ACHN (cell line): ENCODE measurements at regions not wholly inside any gene's neighbourhood (a gene's known extent, or its start where the extent isn't known, plus 50 kb on each side); places are given as distances from the start of the nearest gene placed in this dataset.

Experiments
- DNase-seq: peaks from one replicate; pipeline ENCODE4 v3.0.0-alpha.2; 2015
- in situ Hi-C: cut with HindIII; loops from 2 replicates; pipeline ENCODE4 v1.10.0; 2017; ENCODE audit warnings: low sequenced_read_pairs, low pct_ligation_motif_present, low pct_unique_long_range_greater_than_20kb

- DNase-seq: no peak
- in situ Hi-C loops: no loop called here
Measured at GRCh38 chr13:60976367-60976766, 439.3 kb downstream of the PCDH20 start.

GRCh38 chr13:60974296-60974695 is 441.4 kb downstream of the PCDH20 start:
- in situ Hi-C loops: no loop called here
- DNase-seq: no peak

- DNase-seq: no peak
- in situ Hi-C loops: no loop called here
Measured at GRCh38 chr13:60973529-60973928, 442.1 kb downstream of the PCDH20 start.

DNA sequence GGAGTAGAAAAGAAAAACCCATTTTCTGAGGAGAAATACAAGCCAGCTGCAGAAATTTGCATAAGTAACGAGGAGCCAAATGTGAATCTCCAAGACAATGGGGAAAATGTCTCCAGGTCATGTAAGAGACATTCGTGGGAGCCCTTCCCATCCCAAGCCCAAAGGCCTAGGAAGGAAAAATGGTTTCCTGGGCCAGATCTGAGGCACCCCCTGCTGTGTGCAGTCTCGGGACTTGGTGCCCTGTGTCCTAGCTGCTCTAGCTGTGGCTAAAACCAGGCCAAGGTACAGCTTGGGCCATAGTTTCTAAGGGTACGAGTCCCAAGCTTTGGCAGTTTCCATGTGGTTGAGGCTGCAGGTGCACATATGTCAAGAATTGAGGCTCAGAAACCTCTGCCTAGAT is 444.9 kb downstream of the PCDH20 start:
- in situ Hi-C loops: no loop called here
- no peak for DNase-seq

DNA sequence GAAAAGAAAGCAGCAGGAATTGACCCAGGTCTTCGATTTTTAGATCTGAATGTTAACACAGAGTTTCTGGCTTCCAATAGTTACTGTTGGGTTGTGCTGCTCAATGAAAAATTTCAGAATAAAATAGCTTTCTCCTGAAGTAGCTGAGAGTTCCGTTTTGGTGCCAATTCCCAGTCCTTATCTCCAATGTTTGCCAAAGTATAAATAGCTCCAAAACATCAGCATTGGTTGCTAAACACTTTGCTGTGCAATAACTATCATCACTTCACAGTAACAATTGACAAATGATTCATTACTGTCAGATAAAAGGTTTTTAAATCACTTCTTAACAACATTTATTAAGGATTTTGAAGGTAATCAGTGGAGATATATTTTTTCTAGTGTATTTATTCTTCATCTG is 446.0 kb downstream of the PCDH20 start:
- in situ Hi-C loops: no loop called here

DNA sequence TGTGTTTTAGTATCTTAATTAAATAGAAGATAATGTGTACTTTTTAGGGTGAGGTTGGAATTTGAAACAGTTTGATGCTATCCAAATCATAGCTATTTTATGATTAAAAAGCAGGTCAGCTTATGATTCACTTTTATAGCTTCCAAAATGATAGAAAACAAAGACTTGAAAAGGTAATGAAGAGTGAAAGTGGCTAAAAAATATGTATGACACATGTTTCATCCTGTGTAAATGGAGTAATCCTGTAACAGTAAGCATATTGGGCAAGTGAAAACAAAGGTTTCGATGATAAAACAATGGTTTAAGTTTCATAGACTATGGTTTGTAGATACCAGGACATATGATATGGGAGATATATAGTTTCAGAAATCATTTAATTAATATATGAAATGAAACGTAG is 456.2 kb downstream of the PCDH20 start:
- no peak for DNase-seq
- in situ Hi-C loops: no loop called here

More for the DNA sequence above, 446.0 kb downstream of the PCDH20 start:
- no peak for DNase-seq

GRCh38 chr13:60957816-60958215 is 457.8 kb downstream of the PCDH20 start:
- in situ Hi-C loops: no loop called here
- no peak for DNase-seq

DNA sequence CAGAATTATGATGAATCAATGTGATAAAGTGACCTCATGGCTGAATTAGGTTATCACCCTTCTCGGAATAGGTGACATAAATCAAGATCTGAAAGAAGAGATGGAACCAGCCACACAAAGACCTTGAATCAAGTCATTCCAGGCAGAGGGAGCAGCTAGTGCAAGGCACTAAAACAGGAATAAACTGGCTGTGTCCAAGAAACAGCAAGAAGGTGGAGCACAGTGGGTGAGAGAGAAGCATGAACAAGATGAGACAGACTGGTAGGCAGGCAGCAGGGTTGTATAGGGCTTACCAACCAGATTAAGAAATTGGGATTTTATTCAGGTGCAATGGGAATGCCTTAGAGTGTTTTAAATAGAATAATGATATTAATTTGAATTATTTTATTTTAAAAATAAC is 470.3 kb downstream of the PCDH20 start:
- in situ Hi-C loops: no loop called here
- no peak for DNase-seq

DNA sequence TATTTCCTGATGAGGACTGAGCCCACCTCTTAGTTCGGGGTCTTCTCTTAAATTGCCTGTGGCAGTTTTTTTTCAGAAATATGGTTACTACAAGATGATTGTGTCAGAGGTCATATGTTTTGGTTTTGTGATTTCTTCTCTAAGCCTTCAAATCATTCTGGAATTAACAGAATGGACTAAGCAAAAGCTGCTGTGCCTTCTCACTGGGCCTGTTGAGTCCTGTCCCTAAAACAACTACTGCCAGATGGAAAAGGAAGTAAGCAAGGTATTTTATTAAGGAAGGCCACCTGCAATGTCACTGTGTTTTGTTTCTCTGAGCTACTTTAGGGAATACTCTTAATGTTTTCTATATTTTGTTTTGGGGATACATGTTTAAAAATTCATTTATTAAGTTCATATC is 470.8 kb downstream of the PCDH20 start:
- in situ Hi-C loops: no loop called here
- no peak for DNase-seq

- DNase-seq: no peak
- in situ Hi-C loops: no loop called here
Measured at GRCh38 chr13:60944016-60944415, 471.6 kb downstream of the PCDH20 start.

DNA sequence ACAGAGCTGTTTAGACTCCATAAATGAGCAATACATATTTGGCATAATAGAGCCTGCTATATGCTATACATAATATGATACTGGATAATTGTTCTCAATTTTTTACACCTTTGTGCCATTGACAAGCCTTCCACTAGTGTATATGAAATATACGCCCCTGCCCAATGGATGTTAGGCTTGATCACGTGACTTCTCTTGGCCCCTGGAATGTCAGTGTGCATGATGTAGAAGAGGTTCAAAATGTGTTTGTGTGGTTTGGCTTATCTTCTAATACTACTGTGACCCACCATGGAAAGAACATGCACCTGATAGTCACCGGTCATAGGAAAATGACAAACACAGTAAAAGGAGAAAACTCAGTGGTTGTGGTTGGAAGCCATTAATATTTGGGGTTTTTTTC is 479.4 kb downstream of the PCDH20 start:
- no peak for DNase-seq
- in situ Hi-C loops: no loop called here

DNA sequence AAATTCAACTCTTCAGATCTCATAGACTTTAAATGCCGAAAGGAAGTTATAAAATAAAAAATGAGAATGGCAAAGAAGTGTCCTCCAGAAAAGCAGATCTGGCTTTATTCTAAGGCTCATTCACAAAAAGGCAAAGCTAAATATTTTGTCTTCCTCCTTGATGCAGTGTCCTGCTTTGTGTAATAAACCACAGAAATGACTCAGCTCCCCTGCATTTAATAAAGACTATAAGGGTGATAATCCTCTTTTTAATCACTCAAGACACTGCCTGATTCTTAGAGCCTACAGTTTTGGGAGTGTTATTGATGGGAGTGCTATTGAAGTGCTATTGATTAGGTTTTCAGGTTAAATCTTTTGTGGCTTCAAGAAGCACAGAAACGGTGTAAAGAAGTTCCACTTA is 482.0 kb downstream of the PCDH20 start:
- no peak for DNase-seq
- in situ Hi-C loops: no loop called here

- in situ Hi-C loops: no loop called here
- DNase-seq: peak; percentile 2
Measured at GRCh38 chr13:60931858-60932546, 483.6 kb downstream of the PCDH20 start.

DNA sequence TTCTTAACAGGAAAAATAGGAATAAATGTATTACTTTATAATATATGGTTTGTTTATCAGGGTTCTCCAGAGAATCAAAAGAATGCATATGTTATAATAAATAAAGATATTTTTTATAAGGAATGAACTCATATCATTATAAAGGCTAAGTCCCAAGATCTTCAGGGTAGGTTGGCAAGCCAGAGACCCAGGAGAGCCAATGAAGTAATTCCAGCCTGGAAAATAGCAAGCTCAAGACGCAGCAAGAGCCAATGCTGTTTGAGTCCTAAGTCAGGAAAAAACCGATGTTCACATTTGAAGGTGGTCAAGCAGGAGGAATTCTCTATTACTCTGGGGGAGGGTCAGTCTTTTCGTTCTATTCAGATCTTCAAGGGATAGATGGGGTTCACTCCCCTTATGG is 490.0 kb downstream of the PCDH20 start:
- no peak for DNase-seq
- in situ Hi-C loops: no loop called here

- in situ Hi-C loops: no loop called here
- DNase-seq: no peak
Measured at GRCh38 chr13:60924856-60925255, 490.8 kb downstream of the PCDH20 start.

DNA sequence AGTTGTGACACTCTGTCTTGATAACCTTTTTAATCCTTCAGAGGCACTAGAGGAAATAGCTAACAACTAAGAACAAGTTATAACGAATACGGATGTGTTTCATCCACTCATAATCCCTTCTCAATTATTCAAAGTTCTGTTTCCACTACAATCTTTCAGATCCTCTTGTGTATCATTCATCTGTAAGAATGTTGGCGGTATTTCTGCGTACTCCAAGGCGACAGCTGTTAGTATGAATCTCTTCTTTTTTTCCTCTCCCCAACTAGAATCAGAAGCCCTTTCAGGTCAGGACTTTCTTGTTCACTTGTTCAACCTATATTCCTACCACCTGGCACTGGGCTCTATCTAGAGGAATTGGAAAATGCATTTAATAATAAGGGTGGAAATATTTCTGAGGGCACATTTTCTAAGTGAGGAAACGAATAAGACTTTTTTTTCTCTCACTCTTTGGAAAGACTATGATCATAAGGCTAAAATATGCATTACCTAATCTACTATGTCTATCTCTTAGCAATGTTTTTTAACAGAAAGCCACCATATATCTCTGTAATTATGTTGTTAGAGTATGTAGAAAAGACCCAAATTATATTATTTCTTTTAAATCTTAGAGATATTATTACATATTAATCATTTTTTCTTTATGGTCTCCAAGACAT is 492.9 kb downstream of the PCDH20 start:
- in situ Hi-C loops: no loop called here

GRCh38 chr13:60893801-60894200 is 496.8 kb downstream of the TDRD3 start:
- in situ Hi-C loops: no loop called here
- no peak for DNase-seq

More for the DNA sequence above, 492.9 kb downstream of the PCDH20 start:
- DNase-seq: no peak

- in situ Hi-C loops: no loop called here
- DNase-seq: no peak
Measured at GRCh38 chr13:60887711-60888110, 490.7 kb downstream of the TDRD3 start.

- in situ Hi-C loops: no loop called here
- no peak for DNase-seq
Measured at GRCh38 chr13:60881507-60881906, 484.5 kb downstream of the TDRD3 start.

GRCh38 chr13:60873116-60873515 is 476.1 kb downstream of the TDRD3 start:
- DNase-seq: no peak
- in situ Hi-C loops: no loop called here
